ENCODE measurements at regions not wholly inside any gene's neighbourhood (a gene's known extent, or its start where the extent isn't known, plus 50 kb on each side); places are given as distances from the start of the nearest gene placed in this dataset.
A peak's percentile ranks its signal among the peaks of the same experiment; 100 is the strongest.

DNA sequence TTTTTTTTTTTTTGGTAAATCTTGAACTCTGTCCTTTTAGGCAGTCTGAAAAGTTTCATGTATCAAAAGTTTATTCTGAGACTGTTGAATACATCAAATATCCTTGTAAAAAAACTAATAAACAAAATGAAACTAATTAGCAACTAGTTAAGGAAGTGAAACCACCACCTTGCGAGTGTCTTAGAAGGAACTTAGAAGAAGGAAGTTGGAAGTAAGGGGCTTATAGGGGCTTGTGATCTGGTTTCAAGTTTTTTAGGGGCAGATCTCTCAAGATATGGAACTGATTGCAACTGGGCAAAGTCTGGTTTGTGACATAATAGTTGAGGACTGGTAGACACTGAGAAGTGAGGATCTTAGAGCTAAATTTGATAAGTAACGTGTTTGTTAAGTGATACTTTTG, 748.8 kb downstream of the C12orf50 start:
- no peak overlapping the region for H3K4me2 ChIP-seq (ENCODE audit: control insufficient read depth, extremely low read depth, insufficient read depth, low read depth, low read length)
- FAIRE-seq: no peak

DNA sequence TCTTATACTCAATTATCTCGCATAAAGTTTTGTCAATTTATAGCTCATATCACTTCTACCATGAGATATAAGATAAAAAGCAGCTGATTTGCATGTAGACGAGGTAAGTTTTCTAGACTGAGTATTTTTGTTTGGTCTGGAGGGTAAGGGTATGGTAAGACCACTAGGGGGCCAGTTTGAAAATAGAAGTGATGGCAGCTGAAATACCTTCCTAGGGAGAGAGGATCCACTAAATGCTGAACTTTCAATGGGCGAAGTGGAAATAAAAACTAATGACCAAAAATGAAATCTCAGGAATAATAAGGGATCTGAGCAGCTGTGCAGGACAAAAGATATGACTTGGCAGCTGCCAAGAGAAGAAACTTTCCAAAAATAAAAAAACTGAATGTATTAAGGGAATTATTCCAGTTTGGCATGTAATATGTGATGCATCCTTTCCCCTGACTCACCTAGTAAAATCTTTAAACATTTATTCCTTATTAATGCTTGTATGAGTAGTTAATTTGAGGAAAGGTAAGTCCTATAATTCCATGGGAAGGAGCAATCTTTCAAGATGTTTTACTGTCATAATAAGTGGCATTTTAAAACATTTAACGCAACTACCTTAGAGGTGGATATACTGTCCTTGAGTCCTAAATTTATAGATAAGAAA, 754.5 kb downstream of the C12orf50 start:
- Histone ChIP-seq H3K79me2 (ENCODE audit: control insufficient read depth, insufficient read depth, low read length) (no peaks in the 10 kb centered on the region), H3K27me3 (ENCODE audit: control insufficient read depth, extremely low read depth, insufficient read depth, low read length) (no peaks in the 10 kb centered on the region), H2AFZ (ENCODE audit: control insufficient read depth, low read length) (no peak overlapping the region), H3K27ac (ENCODE audit: control insufficient read depth, insufficient read depth, low read length) (no peak overlapping the region), H3K4me3 (ENCODE audit: control insufficient read depth in 2 of 3, extremely low read depth in 1 of 3, insufficient read depth in 2 of 3, low read depth in 1 of 3, low read length in 3 of 3) (no peak overlapping the region), H3K9ac (ENCODE audit: control insufficient read depth, extremely low read depth, insufficient read depth, low read length) (no peak overlapping the region), H3K9me1 (ENCODE audit: control insufficient read depth, extremely low read depth, insufficient read depth, low read length) (no peaks in the 10 kb centered on the region), H4K20me1 (ENCODE audit: control insufficient read depth, extremely low read depth, insufficient read depth, low read length) (no peaks in the 10 kb centered on the region), H3K36me3 (ENCODE audit: control insufficient read depth in 2 of 2, extremely low read depth in 1 of 2, insufficient read depth in 2 of 2, low read length in 2 of 2) (no peaks in the 10 kb centered on the region), H3K4me2 (ENCODE audit: control insufficient read depth, extremely low read depth, insufficient read depth, low read depth, low read length) (no peak overlapping the region), H3K4me1 (ENCODE audit: control insufficient read depth, extremely low read depth, insufficient read depth, low read length) (no peaks in the 10 kb centered on the region), H3K9me3 (ENCODE audit: control insufficient read depth, low read depth, low read length) (no peaks in the 10 kb centered on the region)
- no peak for DNase-seq (ENCODE audit: low read depth, low spot score)
- dilution Hi-C loops (cut with MboI; ENCODE audit: extremely low pct_ligation_motif_present, low sequenced_read_pairs): no loop called here
- no peak for FAIRE-seq
- TF ChIP-seq, protein P1, sequence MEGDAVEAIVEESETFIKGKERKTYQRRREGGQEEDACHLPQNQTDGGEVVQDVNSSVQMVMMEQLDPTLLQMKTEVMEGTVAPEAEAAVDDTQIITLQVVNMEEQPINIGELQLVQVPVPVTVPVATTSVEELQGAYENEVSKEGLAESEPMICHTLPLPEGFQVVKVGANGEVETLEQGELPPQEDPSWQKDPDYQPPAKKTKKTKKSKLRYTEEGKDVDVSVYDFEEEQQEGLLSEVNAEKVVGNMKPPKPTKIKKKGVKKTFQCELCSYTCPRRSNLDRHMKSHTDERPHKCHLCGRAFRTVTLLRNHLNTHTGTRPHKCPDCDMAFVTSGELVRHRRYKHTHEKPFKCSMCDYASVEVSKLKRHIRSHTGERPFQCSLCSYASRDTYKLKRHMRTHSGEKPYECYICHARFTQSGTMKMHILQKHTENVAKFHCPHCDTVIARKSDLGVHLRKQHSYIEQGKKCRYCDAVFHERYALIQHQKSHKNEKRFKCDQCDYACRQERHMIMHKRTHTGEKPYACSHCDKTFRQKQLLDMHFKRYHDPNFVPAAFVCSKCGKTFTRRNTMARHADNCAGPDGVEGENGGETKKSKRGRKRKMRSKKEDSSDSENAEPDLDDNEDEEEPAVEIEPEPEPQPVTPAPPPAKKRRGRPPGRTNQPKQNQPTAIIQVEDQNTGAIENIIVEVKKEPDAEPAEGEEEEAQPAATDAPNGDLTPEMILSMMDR (optimal IDR thresholded peaks at IDR 0.05 in 1 of 3, IDR thresholded peaks at IDR 0.05 in 1 of 3, conservative IDR thresholded peaks at IDR 0.05 in 1 of 3; ENCODE audit: extremely low read depth in 1 of 3, insufficient read depth in 2 of 3, low read length in 3 of 3): peak; percentile 31 to 48 (median 45)
- no peak for TF ChIP-seq EZH2 (IDR thresholded peaks at IDR 0.05; ENCODE audit: low read length)

More for the DNA sequence above, 748.8 kb downstream of the C12orf50 start:
- Histone ChIP-seq H4K20me1 (ENCODE audit: control insufficient read depth, extremely low read depth, insufficient read depth, low read length) (no peaks in the 10 kb centered on the region), H3K27me3 (ENCODE audit: control insufficient read depth, extremely low read depth, insufficient read depth, low read length) (no peaks in the 10 kb centered on the region), H3K4me1 (ENCODE audit: control insufficient read depth, extremely low read depth, insufficient read depth, low read length) (no peaks in the 10 kb centered on the region), H3K79me2 (ENCODE audit: control insufficient read depth, insufficient read depth, low read length) (no peaks in the 10 kb centered on the region), H3K9ac (ENCODE audit: control insufficient read depth, extremely low read depth, insufficient read depth, low read length) (no peak overlapping the region), H3K27ac (ENCODE audit: control insufficient read depth, insufficient read depth, low read length) (no peak overlapping the region), H3K9me3 (ENCODE audit: control insufficient read depth, low read depth, low read length) (no peaks in the 10 kb centered on the region), H3K36me3 (ENCODE audit: control insufficient read depth in 2 of 2, extremely low read depth in 1 of 2, insufficient read depth in 2 of 2, low read length in 2 of 2) (no peaks in the 10 kb centered on the region), H2AFZ (ENCODE audit: control insufficient read depth, low read length) (no peak overlapping the region), H3K4me3 (ENCODE audit: control insufficient read depth in 2 of 3, extremely low read depth in 1 of 3, insufficient read depth in 2 of 3, low read depth in 1 of 3, low read length in 3 of 3) (no peak overlapping the region), H3K9me1 (ENCODE audit: control insufficient read depth, extremely low read depth, insufficient read depth, low read length) (no peaks in the 10 kb centered on the region)
- dilution Hi-C loops (cut with MboI; ENCODE audit: extremely low pct_ligation_motif_present, low sequenced_read_pairs): no loop called here
- no peak for DNase-seq (ENCODE audit: low read depth, low spot score)
- TF ChIP-seq EZH2 (IDR thresholded peaks at IDR 0.05; ENCODE audit: low read length): no peak
- TF ChIP-seq, protein P1 (optimal IDR thresholded peaks at IDR 0.05 in 1 of 3, IDR thresholded peaks at IDR 0.05 in 1 of 3, conservative IDR thresholded peaks at IDR 0.05 in 1 of 3; ENCODE audit: extremely low read depth in 1 of 3, insufficient read depth in 2 of 3, low read length in 3 of 3): no peak

Data from keratinocyte (primary cell).